Mammary epithelial cell (primary cell): ENCODE measurements at regions not wholly inside any gene's neighbourhood (a gene's known extent, or its start where the extent isn't known, plus 50 kb on each side); places are given as distances from the start of the nearest gene placed in this dataset.
"Not testable (repeated sequence)": the region's sequence is repeated elsewhere in the genome, so short reads cannot be mapped to it uniquely, and the experiment has no call there.

ENCODE experiments used
- CTCF ChIP-seq, 2 donors: IDR thresholded peaks in 1 of 2; conservative IDR thresholded peaks in 1 of 2; 2 replicates each; pipeline ENCODE4 v1.5.1; 2011 to 2012; ENCODE audit warnings: inconsistent platforms in 2 of 2, low read length in 2 of 2, mild to moderate bottlenecking in 2 of 2, control low read depth in 1 of 2, low read depth in 1 of 2; ENCODE audit not compliant: insufficient read depth in 1 of 2; ENCODE audit errors: extremely low read depth in 1 of 2
- EZH2 ChIP-seq: IDR thresholded peaks from 2 replicates; pipeline ENCODE4 v1.6.1; 2012; ENCODE audit warnings: low read length, inconsistent platforms, borderline replicate concordance

GRCh38 chr9:67712956-67713355 lies 145.8 kb upstream of the ANKRD20A1 start:
- not testable (repeated sequence) for TF ChIP-seq CTCF (conservative IDR thresholded peaks at IDR 0.05 in 1 of 2, IDR thresholded peaks at IDR 0.05 in 1 of 2; ENCODE audit: extremely low read depth in 1 of 2, insufficient read depth in 1 of 2, low read depth in 1 of 2, low read length in 2 of 2); EZH2
